NCI-H748 (cell line): ENCODE measurements at regions not wholly inside any gene's neighbourhood (a gene's known extent, or its start where the extent isn't known, plus 50 kb on each side); places are given as distances from the start of the nearest gene placed in this dataset.
A peak's percentile ranks its signal among the peaks of the same experiment; 100 is the strongest.

Experiments
- DNase-seq: peaks from one replicate; lab custom pipeline; 2025; ENCODE audit not compliant: unreplicated experiment; lab: John Stamatoyannopoulos, UW

DNA sequence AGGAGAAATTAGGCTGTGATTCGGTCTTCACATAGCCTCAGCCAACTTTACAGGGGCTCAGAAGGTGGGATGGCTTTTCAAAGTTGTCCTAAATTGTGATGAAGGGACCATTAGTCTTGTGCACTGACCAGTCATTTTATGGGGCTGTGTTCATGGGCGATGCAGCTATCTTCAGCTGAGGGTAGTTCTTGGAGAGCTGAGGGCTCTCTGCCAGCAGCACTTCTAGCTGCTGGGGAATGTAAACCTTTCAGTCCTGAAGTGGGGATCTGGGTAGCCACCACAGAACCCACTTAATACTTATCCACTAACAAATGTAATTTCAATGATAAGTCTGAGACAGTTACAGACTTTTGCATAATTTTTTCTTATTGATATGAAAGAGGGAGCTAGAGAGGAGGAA lies 270.6 kb downstream of the AEBP2 start:
- DNase-seq, result no peak

DNA sequence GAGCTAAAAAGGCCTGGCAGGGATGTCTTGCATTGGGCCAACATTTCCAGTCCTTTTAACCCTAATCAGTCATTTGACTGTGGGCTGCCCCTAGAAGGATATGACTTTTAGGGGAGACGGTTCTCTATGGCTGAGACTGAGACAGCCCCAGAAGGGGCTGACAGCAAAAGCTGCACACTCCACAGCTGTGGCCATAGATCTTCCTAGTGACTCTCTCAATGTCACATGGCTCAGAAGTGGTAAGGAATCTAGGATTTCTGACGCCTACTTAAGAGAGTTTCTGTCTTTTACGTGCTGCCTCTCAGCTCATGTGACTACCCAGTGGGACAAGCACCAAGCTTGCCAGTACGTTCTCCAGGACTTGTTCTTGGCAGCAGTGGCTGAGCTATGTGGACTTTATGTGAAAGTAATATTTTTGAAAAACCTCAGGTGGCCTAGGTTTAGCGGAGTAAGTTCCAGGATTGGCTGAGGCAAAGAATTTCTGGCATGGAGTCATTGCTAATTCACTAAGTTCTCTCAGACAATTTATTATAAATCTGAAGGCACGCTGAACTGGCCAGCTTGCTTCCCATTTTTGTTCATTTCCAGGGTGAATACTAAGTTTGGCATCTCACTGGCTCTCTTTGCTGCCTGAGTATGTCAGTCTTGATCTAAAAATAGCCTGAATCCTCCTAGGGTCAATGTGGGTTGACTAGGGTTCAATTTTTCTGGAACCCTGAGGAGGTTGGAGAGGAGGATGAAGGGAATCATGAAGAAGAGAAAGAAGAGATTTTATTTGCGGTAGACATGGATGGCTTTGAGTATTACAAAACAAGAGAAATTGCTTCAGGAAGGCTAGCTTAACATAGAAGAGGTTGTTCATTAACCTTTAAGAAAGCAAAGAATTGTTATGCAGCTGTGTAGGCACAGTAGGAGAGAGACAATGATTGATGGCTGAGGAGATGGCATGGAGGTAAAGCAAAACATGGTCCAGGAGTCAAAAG lies 271.8 kb downstream of the AEBP2 start:
- no peak for DNase-seq

DNA sequence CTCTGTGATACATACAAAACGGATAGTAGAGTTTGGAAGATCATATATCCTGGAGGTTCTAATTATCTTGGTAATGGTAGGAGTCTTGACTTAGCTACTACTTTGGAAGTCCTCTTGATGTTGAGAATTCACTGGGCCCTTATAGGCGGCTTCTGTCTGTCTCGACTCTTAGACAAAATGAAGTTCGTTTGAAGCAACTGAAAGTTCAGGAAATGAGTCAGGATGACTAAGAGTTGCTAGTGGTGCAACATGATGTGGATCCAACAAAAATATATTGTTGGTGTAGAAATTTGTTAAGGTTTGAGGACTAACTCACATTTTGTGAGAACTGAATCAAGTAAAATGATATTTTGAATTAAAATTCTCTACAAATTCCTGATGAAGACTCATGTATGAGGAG lies 272.7 kb downstream of the AEBP2 start:
- no peak for DNase-seq

DNA sequence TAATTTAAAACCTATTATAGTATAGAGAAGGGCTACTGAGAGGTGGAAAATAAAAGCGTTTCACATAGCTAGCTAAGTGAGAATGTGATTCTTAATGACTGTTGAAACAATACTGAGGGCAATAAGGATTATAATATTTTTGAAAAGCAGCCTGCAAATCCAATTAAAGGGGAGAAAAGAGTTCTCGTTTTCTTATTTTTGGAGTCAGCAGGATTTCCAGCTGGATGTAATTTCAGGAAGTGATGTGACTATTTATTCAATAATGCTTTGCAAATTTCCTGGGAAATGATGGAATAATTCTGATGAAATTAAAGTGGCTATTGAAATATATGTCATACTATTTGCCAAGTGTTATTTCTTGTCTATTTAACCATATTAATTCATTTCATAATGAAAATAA lies 279.1 kb downstream of the AEBP2 start:
- DNase-seq, result no peak

DNA sequence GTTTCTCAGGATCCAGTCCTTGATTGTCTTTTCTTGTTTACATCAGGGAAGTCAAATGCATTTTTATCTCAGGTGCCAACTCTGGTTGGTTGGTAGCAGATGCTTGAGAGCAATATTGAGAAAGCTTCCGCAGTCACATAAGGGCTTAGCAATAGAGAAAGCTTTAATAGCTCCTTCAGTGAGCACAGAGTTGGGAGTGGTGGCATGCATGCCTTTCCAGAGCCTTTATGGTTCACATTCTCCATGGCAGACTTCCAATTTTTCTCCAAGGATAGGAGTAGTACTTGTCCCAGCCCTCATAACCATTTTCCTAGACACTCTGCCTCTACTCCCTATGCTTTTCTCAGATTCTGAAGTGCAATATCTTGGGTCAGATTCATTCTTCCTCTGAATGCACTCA lies 280.4 kb downstream of the AEBP2 start:
- no peak for DNase-seq

DNA sequence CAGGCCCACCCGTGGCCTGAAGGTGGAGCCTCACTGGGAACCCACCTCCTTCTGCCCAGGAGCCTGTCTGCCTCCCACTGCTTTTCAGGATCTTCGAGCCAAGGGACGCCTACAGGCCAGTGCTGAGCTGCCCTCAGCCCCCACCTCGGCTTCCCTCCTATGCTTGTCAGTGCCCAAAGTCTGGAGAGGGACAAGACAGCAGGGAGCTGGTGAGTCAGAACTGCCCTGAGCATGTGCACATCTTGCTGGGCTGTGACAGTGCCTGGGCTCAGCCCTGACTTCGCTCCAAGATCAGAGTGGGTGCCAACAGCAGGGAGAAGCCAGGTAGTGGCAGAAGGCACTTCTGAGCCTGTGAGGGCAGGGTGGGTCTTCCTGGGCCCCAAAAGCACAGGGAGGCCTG lies 286.8 kb downstream of the AEBP2 start:
- DNase-seq, result no peak

DNA sequence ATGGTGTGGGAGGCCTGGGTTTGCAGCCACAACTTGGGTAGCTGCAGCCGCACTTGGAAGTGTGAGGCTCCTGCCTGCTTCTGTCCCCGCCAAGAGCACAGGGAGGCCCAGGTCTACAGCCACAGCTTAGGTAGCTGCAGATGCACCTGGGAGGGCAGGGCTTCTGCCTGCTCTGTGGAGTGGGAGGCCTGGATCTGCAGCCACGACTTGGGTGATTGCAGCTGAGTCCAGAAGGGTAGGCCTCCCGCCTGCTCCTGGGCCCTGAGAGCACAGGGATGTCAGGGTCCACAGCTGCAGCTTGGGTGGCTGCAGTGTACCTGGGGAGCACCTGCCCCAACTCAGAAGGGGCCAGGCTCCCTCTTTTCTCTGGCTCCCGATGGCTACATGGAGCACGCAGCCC lies 287.3 kb downstream of the AEBP2 start:
- no peak for DNase-seq

DNA sequence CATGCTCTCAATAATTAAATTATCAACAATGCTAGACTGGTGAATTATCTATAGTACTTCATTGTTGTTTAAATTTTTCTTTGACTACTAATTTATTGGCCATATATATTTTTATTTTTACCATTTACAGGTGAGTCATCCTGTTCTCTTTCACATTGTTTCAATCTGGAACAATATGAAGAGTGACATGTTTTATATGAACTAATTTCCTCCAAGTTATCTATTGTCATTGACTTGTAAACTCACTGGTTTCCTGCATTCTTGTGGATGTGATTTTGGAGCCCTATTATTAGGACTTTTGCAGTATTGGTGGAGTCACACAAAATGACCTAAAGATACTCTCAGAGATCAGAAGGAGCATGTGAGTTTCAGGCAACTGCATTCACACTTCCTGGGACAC lies 297.7 kb downstream of the AEBP2 start:
- DNase-seq, result no peak

DNA sequence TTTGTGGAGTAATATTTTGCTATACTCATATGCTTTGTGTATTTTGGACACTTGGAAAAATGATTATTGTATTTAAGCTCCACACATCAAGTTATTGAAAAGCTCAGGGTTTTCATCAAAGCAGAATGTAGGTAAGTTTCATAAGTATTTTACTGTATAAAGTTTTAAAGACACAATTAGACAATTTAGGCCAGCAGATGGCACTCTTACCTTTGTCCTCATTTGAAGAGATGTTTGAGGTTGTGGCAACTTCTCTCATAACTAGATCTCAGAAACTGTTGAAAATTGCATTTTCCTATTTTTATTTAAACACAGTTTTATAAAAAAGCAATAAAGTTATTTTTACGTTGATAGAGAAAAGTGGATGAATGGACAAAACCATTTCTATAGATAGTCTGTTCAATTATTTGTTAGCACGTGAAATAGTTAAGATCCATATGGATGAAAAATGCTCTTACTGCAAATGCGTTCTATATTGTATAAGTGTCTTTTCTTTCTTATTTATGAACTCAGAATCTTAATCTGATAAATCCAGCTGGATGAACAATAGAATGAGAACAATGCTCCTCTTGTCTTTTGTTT lies 300.0 kb downstream of the AEBP2 start:
- peak; percentile 57 for DNase-seq

DNA sequence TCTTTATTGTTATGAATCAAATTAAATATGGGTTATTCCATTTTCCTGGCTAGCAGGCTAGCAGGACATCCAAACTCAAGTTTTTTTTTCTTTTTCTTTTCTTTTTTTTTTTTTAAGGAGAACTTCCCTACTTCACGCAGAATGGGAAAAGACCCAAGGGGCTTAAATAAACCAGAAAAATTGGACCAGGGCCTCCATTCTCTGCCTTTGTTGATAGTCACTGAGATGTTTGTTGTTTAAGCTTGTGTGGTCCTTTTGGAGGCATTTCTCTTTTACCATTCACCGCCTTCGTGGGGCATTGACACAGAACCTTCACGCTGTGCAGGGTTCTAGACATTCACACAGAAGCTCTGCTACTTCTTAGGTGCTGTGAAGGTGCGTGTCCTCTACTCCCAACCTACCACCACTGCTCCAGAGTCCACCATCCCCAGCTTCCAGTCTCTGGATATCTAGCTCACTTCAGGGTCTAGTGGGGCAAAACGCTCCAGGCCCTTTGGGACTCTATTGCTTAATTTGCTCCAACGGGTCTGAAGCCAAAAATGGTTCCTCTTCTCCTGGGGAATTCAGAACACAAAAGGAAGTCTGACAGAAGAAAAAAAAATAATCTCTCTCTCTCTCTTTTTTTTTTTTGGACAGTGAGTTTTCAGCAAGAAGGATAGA lies 301.3 kb downstream of the AEBP2 start:
- no peak for DNase-seq

DNA sequence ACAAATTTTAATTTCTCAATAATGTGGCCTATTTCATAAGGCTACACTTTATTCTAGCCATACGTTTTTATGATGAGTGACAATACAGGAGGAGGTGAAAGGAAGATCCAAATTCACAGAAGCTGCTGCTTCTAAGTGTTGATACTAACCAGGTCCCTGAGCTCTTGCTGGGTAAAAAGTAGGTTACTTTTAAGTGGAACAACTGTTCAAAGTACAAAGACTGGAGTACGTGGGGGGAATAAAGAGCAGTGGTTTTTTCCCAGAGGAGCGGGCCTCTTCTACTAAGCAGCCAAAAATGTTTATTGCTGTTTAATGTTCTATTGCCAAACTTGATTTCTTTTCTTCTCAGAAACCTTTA lies 301.8 kb downstream of the AEBP2 start:
- no peak for DNase-seq

DNA sequence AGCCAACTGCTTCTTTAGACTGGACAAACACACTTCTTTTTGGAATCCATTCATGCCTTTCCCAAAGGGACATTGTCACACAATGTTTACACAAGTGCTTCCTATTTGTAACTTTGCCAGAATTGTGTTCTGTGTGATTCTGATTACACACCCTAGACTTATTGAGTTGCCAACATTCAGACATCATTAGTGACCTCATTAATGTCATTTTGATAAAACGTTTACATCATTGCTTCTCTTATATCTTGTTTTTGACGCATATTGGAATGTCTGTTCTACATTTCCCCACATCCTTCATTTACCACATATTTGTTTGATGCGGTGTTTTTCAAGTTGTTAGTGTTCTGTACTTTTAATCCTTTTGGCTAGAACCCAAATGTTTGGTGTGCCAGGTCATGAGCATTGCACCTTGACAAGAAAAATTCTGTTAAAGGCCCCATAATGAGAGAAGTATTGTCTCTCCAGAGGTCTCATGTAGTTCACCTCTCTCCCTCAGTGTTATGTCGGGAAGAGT lies 305.5 kb downstream of the AEBP2 start:
- peak; percentile 87 for DNase-seq

DNA sequence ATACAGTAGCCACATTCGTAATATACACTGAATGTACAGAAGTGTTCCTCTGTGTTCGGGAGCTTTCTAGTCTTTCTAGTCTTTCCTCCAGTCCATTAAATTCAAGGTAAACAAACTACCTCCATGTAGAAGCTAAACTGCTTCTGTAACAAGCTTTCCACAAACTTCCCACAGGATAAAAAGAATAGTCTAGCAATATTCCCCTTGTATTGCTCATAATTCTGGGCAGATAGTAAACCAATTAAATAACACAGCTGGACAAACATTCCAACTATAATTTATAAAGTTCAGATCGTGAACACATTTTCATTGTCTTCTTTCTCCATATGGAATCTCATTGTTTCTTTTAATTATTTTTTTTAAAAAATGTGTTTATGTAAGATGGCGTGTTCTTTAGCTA lies 307.2 kb downstream of the AEBP2 start:
- DNase-seq, result no peak

DNA sequence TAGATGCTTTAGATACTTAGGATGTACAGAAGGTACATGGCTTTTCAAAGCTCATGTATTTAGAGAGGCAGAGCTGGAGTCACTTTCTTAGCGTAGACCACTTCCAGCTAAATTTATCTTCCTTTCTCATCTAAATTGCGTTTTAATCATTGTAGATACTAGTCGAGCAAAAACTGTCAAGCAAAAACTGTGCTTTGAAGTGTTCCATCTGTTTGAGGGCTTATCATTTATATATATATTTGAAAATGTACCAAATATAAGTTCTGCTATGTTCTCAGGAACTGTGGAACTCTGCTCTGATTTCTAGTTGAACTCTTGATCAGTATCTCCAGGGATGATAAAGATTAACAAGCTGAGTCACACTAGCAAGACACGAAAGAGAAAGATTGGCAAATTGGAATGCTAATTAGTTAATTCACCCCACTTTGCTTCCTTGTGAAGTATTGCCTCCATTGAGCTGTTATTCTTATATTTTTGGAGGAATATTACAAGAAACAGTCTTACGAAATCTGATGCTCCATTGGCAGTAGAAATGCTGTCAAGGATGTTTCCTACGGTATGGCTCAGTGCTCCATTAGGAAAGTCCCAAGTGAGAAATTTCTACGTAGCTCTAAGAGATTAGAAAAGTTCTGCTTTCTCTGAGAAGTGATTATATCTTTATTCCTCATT lies 310.7 kb downstream of the AEBP2 start:
- DNase-seq, result no peak

DNA sequence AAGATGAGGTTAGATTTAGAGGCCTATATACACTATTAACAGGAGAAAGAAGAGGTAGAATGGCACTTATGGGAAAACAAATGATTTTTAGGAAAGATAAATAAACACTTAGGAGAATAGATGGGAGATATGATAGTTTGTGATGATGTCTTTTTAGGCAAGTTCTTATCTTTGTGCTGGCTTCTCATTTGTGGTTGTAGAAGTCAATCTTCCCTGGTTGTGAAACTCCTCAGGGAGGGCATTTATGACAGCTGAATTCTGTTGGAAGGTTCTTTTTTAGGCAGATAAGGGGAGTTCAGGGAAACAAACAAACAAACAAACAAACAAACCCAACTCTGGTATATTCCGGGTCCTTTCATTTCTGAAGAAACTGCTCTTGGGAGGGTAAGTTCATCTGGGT lies 311.8 kb downstream of the AEBP2 start:
- no peak for DNase-seq

DNA sequence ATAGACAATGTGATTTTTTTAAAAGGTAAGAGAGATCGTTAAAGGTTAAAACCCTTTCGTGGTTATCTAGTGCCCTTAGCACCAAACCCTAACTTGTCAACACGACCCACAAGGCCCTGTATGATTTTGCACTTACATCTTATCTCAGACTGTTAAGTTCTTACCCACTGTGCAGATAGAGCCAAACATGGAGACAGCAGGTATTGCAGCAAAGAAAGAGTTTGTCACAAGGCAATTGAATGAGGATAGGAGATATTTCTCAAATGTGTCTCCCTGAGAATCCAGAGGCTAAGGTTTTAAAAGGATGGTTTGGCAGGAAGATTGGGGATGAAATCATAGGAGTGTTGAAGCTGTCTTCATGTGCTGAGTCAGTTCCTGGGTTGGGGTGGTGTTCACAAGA lies 313.4 kb downstream of the AEBP2 start:
- no peak for DNase-seq

DNA sequence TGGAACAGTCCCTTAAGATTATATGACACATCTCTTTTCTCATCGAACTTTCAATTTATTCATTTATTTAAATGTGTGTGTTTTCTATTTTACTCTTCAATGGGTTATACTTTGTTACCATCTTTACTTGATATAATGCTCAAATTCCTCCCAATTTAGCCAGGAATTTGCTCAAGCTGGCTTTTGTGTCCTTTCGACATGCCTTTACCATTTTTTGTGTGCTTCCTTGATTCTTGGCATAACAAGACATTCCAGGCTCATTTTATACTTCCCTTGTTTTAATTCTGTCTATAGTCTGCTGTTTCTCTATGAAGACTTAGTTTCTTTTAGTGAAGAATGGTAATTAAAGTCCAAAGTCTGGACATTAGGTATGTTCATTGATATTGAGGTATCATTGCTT lies 315.8 kb downstream of the AEBP2 start:
- no peak for DNase-seq

DNA sequence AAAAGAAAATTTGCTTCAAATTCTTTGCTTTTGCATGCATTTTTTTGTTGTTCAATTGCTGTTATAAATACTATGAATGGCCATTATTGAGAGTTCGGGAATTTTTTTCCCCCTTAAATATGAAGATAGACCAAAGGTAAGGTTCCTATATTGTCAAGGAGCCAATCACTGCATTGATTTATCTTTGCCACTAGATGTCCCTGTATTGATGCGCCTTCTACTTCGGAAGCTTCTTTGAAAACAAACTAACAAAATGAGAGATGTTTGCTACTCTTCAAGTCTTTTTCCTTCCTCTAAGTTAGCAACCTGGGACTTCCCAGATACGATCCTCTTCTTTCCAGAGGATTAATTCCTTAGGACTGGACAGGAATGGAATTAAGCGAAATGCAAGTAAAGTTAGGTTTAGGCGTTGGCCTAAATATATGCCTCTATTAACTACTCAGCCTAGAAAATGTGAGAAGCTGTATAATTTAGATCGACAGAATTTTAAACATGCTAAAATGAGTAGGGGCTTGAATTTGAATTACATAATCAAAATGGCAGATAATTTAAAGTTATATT lies 318.1 kb downstream of the AEBP2 start:
- DNase-seq, result peak; percentile 46

DNA sequence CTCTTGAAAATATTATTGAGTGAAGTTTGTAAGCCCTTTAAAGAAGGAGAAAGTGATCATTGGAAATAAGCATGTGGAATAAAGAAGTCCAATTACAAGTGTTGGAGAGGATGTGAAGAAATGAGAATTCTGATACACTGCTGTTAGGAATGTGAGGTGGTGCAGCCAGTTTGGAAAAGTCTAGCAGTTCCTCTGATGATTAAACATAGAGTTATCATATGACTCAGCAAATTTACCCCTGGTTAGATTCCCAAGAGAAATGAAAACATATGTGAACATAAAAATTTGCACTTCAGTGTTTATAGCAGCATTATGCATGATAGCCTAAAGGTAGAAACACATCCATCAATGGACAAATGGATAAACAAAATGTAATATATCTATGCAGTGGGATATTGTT lies 319.9 kb downstream of the AEBP2 start:
- DNase-seq, result no peak

DNA sequence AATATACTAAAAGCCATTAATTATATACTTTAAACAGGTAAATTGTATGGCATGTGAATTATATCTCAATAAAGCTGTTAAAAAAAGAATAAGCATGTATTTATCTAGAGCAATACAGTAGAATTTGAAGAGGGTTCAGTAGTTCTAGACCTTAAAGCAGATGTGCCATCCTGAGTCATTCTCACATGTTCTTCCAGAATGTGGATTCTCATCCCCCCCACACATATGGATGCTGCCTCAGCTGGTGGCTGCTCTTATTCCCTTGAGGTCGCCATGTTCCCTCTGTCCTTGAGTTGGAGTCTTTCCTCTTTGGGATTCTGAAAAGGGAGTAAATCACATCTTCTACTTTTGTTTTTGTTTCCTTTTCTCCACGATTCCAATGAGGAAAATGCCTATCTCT lies 321.3 kb downstream of the AEBP2 start:
- DNase-seq, result no peak

DNA sequence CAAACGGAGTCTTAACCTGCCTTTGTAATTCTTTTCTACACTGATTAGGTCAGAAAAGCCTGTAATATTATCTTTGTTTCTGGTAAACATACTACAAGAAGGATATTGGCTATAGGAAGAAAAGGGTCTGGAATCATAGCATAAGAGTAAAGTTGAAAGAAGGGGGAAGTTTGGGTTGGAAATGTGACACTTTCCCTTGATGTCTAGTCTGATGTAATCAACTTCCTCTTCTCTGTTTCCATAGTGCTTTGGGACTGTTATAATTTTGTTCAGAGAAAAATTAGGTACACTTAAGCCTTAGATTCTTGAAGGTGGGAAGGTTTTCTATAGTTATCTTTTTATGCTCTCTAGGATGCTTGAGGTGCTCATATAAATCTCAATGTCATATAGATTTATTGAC lies 322.2 kb downstream of the AEBP2 start:
- DNase-seq, result no peak
